Karpas-422 (cell line): ENCODE measurements at regions not wholly inside any gene's neighbourhood (a gene's known extent, or its start where the extent isn't known, plus 50 kb on each side); places are given as distances from the start of the nearest gene placed in this dataset.

Experiments used
- DNase-seq: peaks from one replicate; pipeline ENCODE4 v3.0.0-alpha.2; 2015
- H2AFZ ChIP-seq: fragments of 200-600 bp; sonication (generic); 2 replicates; pipeline ENCODE4 v1.6.1; 2014; ENCODE audit warnings: antibody characterized with exemption, low read length, mixed read lengths
- H3K27ac ChIP-seq: fragments of 200-600 bp; sonication (generic); 2 replicates; pipeline ENCODE4 v1.5.1; 2014; ENCODE audit warnings: mild to moderate bottlenecking, low read length, moderate library complexity
- H3K27me3 ChIP-seq: fragments of 200-600 bp; sonication (generic); 2 replicates; pipeline ENCODE4 v1.6.1; 2014; ENCODE audit warnings: low read length, mixed read lengths
- H3K36me3 ChIP-seq: fragments of 200-600 bp; sonication (generic); 2 replicates; pipeline ENCODE4 v1.6.1; 2014; ENCODE audit warnings: low read length, mixed read lengths; ENCODE audit not compliant: insufficient read depth
- H3K4me1 ChIP-seq: fragments of 200-600 bp; sonication (generic); 2 replicates; pipeline ENCODE4 v1.6.1; 2014; ENCODE audit warnings: mild to moderate bottlenecking, low read length, mixed read lengths
- H3K4me2 ChIP-seq: fragments of 200-600 bp; sonication (generic); 2 replicates; pipeline ENCODE4 v1.6.1; 2014; ENCODE audit warnings: low read length, low read depth, mild to moderate bottlenecking; ENCODE audit not compliant: poor library complexity, severe bottlenecking
- H3K4me3 ChIP-seq: fragments of 200-600 bp; sonication (generic); 2 replicates; pipeline ENCODE4 v1.5.1; 2014; ENCODE audit warnings: mild to moderate bottlenecking, antibody characterized with exemption, low read length, mixed read lengths
- H3K79me2 ChIP-seq: fragments of 200-600 bp; sonication (generic); 2 replicates; pipeline ENCODE4 v1.6.1; 2014; ENCODE audit warnings: mild to moderate bottlenecking, low read length, mixed read lengths
- H3K9ac ChIP-seq: fragments of 200-600 bp; sonication (generic); 2 replicates; pipeline ENCODE4 v1.6.0; 2014; ENCODE audit warnings: low read length
- H3K9me2 ChIP-seq: fragments of 200-600 bp; sonication (generic), shearing (Covaris generic); replicated peaks from 2 replicates; pipeline ENCODE4 v1.6.0; 2014; ENCODE audit warnings: mild to moderate bottlenecking, low read length, moderate library complexity; ENCODE audit not compliant: insufficient read depth
- H3K9me3 ChIP-seq: fragments of 300-700, 200-600 bp; sonication (generic); 2 replicates; pipeline ENCODE4 v1.6.1; 2014; ENCODE audit warnings: low read length, mixed read lengths
- H4K20me1 ChIP-seq: fragments of 200-600 bp; sonication (generic); 2 replicates; pipeline ENCODE4 v1.6.1; 2014; ENCODE audit warnings: mild to moderate bottlenecking, antibody characterized with exemption, low read length, low read depth; ENCODE audit not compliant: insufficient read depth

DNA sequence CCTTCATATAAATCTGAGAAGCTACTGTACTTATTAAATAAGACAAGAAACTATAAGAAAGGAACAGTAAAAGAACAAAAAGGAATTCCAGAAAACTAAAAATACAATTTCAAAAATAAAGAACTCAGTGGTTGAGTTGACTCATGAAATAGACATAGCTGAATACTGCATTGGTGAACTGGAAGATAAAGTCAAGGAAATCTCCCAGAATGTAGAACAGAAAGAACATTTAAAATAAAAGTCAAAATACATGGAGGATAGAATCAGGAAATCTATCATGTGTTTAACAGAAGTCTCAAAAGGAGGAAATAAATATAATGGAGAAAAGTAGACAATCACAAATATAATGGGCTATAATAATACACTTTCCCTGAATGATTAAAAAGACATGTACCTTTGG is 136.4 kb upstream of the PMFBP1 start:
- H3K36me3 ChIP-seq = no peaks in the 10 kb centered on the region
- no peaks in the 10 kb centered on the region for H3K4me1 ChIP-seq
- no peak overlapping the region for H3K9ac ChIP-seq
- H3K9me2 ChIP-seq = no peaks in the 10 kb centered on the region
- no peaks in the 10 kb centered on the region for H3K79me2 ChIP-seq
- H3K4me2 ChIP-seq = no peak overlapping the region
- H3K27me3 ChIP-seq = no peaks in the 10 kb centered on the region
- H2AFZ ChIP-seq = no peak overlapping the region
- no peak for DNase-seq
- no peaks in the 10 kb centered on the region for H4K20me1 ChIP-seq
- no peak overlapping the region for H3K4me3 ChIP-seq
- no peak overlapping the region for H3K27ac ChIP-seq
- H3K9me3 ChIP-seq = no peaks in the 10 kb centered on the region

GRCh38 chr16:72302332-72302731 is 130.4 kb upstream of the PMFBP1 start:
- Histone ChIP-seq H3K4me1 (no peaks in the 10 kb centered on the region), H3K36me3 (no peaks in the 10 kb centered on the region)

DNA sequence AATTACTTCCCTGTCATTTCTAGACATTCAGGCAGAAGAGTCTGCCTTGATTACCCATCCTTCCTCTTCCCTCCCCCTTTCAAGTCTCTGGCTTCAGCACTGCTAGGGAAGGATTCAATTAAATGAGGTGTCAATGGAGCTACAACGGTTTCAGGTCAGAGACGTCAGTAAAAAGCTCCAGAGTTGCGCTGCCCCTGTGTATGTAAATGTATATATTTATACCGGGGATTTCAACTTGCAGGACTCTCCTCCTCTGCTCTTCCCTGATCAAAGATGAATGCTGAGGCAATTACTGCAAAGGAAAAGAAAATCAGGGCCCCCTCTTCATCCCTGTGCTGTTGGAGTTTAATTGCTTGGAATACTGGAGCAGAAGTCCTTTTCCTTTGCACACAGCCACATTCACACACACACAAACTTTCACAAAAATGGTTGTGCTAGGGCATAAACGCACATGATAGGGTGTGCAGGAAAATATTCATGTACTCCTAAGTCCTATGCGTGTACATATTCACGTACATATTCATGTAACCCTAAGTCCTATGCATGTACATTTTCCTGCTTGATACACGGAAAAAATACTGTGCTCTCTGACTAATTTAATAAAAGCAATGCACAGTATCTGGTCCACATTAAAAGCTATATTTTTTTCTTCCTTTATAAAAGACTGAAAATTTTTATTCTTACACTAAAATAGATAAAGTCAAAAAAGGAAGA is 129.7 kb upstream of the PMFBP1 start:
- no peaks in the 10 kb centered on the region for H3K79me2 ChIP-seq
- H3K9me2 ChIP-seq = no peaks in the 10 kb centered on the region
- H3K36me3 ChIP-seq = no peaks in the 10 kb centered on the region
- no peak overlapping the region for H3K9ac ChIP-seq
- H4K20me1 ChIP-seq = no peaks in the 10 kb centered on the region
- H2AFZ ChIP-seq = no peak overlapping the region
- no peaks in the 10 kb centered on the region for H3K27me3 ChIP-seq
- H3K4me3 ChIP-seq = no peak overlapping the region
- no peak overlapping the region for H3K4me2 ChIP-seq
- H3K27ac ChIP-seq = no peak overlapping the region
- DNase-seq = no peak
- no peaks in the 10 kb centered on the region for H3K4me1 ChIP-seq
- H3K9me3 ChIP-seq = no peaks in the 10 kb centered on the region

More at GRCh38 chr16:72302332-72302731, 130.4 kb upstream of the PMFBP1 start:
- no peak overlapping the region for H2AFZ ChIP-seq
- no peaks in the 10 kb centered on the region for H3K9me3 ChIP-seq
- H3K4me2 ChIP-seq = no peak overlapping the region
- DNase-seq = no peak
- H3K9ac ChIP-seq = no peak overlapping the region
- H3K79me2 ChIP-seq = no peaks in the 10 kb centered on the region
- no peak overlapping the region for H3K27ac ChIP-seq
- no peaks in the 10 kb centered on the region for H4K20me1 ChIP-seq
- H3K4me3 ChIP-seq = no peak overlapping the region
- no peaks in the 10 kb centered on the region for H3K9me2 ChIP-seq
- no peaks in the 10 kb centered on the region for H3K27me3 ChIP-seq

DNA sequence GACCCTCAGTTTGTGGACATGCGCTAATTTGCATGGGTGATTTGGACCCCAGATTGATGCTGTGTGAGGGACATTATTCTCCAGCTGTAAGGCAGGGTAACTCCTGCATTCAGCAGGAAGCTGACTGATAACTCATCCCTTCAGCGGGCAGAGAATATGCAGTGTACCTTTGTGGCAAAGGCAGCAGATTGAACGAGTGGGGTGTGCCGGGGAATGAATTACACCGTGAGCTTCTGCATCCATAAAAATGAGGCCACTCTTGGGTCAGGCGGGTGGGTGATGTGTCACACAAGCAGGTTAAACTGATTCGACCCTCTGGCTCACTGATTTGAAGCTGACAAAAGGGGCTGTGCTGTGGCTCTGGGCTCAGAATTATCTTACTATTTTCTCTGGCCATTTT is 128.9 kb upstream of the PMFBP1 start:
- Histone ChIP-seq H3K9me2 (no peaks in the 10 kb centered on the region), H3K4me2 (no peak overlapping the region), H3K9ac (no peak overlapping the region), H3K9me3 (no peaks in the 10 kb centered on the region), H3K27ac (no peak overlapping the region), H3K4me3 (no peak overlapping the region), H3K36me3 (no peaks in the 10 kb centered on the region), H4K20me1 (no peaks in the 10 kb centered on the region), H3K79me2 (no peaks in the 10 kb centered on the region), H3K27me3 (no peaks in the 10 kb centered on the region), H3K4me1 (no peaks in the 10 kb centered on the region), H2AFZ (no peak overlapping the region)
- no peak for DNase-seq

GRCh38 chr16:72299684-72300243 is 127.8 kb upstream of the PMFBP1 start:
- Histone ChIP-seq H3K9me2 (no peaks in the 10 kb centered on the region), H3K9ac (no peak overlapping the region), H4K20me1 (no peaks in the 10 kb centered on the region), H3K36me3 (no peaks in the 10 kb centered on the region), H3K4me2 (no peak overlapping the region), H3K9me3 (no peaks in the 10 kb centered on the region), H3K79me2 (no peaks in the 10 kb centered on the region), H2AFZ (no peak overlapping the region), H3K4me3 (no peak overlapping the region), H3K27ac (no peak overlapping the region), H3K4me1 (no peaks in the 10 kb centered on the region), H3K27me3 (no peaks in the 10 kb centered on the region)
- DNase-seq = no peak

DNA sequence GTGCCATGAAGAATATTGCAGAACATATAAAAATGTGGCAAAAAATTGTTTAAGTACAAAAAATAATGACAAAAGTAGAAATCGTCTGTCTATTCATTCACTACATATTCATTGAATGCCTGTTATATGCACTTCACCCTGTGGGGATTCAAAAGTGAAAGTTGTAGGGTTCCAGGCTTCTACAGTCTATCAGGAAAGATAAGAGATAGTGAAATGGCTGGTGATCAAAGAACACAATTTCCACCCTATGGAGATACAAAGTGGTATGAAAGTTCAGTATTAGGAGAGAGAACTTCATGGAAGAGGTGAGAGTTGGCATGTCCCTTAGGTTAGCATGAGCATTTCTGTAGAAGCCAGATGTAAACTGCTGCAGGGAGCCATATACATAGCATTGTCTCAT is 127.0 kb upstream of the PMFBP1 start:
- no peaks in the 10 kb centered on the region for H3K9me2 ChIP-seq
- H3K27ac ChIP-seq = no peak overlapping the region
- no peak overlapping the region for H2AFZ ChIP-seq
- H3K4me2 ChIP-seq = no peak overlapping the region
- H3K9me3 ChIP-seq = no peaks in the 10 kb centered on the region
- no peaks in the 10 kb centered on the region for H4K20me1 ChIP-seq
- no peaks in the 10 kb centered on the region for H3K4me1 ChIP-seq
- DNase-seq = no peak
- no peak overlapping the region for H3K9ac ChIP-seq
- H3K36me3 ChIP-seq = no peaks in the 10 kb centered on the region
- no peak overlapping the region for H3K4me3 ChIP-seq
- H3K79me2 ChIP-seq = no peaks in the 10 kb centered on the region
- no peaks in the 10 kb centered on the region for H3K27me3 ChIP-seq

DNA sequence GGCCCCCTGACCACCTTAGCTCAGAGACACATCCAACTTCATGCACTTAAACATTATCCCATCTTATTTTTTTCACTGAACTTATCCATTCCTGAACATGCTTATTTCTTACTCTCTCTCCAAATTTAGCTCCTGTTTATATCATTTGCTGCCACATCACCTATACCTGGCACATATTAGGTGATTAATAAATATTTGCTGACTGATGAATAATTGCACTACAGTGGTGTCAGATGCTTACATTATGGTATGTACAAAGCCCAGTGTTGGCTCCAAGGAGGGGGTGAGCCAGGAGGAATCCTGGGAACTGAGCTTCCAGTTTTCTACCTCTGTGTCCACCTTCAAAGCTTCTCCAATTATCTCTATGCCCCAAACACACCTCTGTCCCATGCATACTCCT is 124.0 kb upstream of the PMFBP1 start:
- no peaks in the 10 kb centered on the region for H3K4me1 ChIP-seq
- H3K36me3 ChIP-seq = no peaks in the 10 kb centered on the region
- H3K79me2 ChIP-seq = no peaks in the 10 kb centered on the region
- no peaks in the 10 kb centered on the region for H3K9me3 ChIP-seq
- H3K4me2 ChIP-seq = no peak overlapping the region
- H3K4me3 ChIP-seq = no peak overlapping the region
- H3K27ac ChIP-seq = no peak overlapping the region
- H2AFZ ChIP-seq = no peak overlapping the region
- no peaks in the 10 kb centered on the region for H3K27me3 ChIP-seq
- no peaks in the 10 kb centered on the region for H4K20me1 ChIP-seq
- H3K9me2 ChIP-seq = no peaks in the 10 kb centered on the region
- H3K9ac ChIP-seq = no peak overlapping the region
- no peak for DNase-seq

DNA sequence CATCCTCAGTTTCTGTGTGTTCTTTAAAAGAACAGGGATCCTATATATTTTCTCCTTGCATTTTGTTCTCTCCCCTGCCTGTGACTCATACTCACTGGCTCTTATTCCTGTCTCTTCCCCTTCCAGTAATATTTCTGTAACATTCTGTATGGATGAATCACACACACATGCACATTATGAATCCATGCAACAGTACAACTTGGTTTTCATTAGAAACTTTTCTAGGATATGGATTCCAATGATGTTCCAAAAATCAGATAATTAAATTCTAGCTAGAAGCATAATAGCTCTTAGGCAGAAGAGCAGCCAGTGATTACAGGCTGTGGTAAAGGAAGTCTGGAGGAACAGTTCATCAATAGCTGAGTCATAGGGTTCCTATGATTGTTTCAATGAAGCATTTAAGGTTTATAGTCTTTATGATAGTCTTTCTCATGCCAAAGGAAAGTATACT is 119.6 kb upstream of the PMFBP1 start:
- no peaks in the 10 kb centered on the region for H3K4me1 ChIP-seq
- H2AFZ ChIP-seq = no peak overlapping the region
- no peaks in the 10 kb centered on the region for H3K27me3 ChIP-seq
- H3K9ac ChIP-seq = no peak overlapping the region
- DNase-seq = no peak
- no peaks in the 10 kb centered on the region for H4K20me1 ChIP-seq
- H3K79me2 ChIP-seq = no peaks in the 10 kb centered on the region
- H3K4me2 ChIP-seq = no peak overlapping the region
- no peak overlapping the region for H3K4me3 ChIP-seq
- H3K9me3 ChIP-seq = no peaks in the 10 kb centered on the region
- H3K9me2 ChIP-seq = no peaks in the 10 kb centered on the region
- no peak overlapping the region for H3K27ac ChIP-seq
- no peaks in the 10 kb centered on the region for H3K36me3 ChIP-seq
